DOHH2 (cell line): ENCODE measurements at regions not wholly inside any gene's neighbourhood (a gene's known extent, or its start where the extent isn't known, plus 50 kb on each side); places are given as distances from the start of the nearest gene placed in this dataset.

Source experiments
- H3F3A ChIP-seq: fragments of 200-600 bp; sonication (generic), shearing (Covaris generic); 2 replicates; pipeline ENCODE4 v1.6.0; 2016; ENCODE audit warnings: antibody characterized with exemption, mild to moderate bottlenecking; ENCODE audit not compliant: control insufficient read depth, insufficient read depth
- H3K27ac ChIP-seq: fragments of 200-600 bp; sonication (generic); 2 replicates; pipeline ENCODE4 v1.5.1; 2014; ENCODE audit warnings: low read depth, mild to moderate bottlenecking, low read length, moderate library complexity
- H3K27me3 ChIP-seq: fragments of 200-600 bp; sonication (generic); 2 replicates; pipeline ENCODE4 v1.6.1; 2014; ENCODE audit warnings: mild to moderate bottlenecking, low read length, mixed read lengths; ENCODE audit not compliant: control insufficient read depth
- H3K36me3 ChIP-seq: fragments of 200-600 bp; sonication (generic); 2 replicates; pipeline ENCODE4 v1.6.1; 2014; ENCODE audit warnings: mild to moderate bottlenecking, low read length, moderate library complexity, mixed read lengths; ENCODE audit not compliant: control insufficient read depth
- H3K4me1 ChIP-seq: fragments of 200-600 bp; sonication (generic); 2 replicates; pipeline ENCODE4 v1.6.1; 2014; ENCODE audit warnings: mild to moderate bottlenecking, low read length, mixed read lengths; ENCODE audit not compliant: control insufficient read depth
- H3K4me2 ChIP-seq: fragments of 200-600 bp; sonication (generic); 2 replicates; pipeline ENCODE4 v1.6.0; 2014; ENCODE audit warnings: mild to moderate bottlenecking, low read length, moderate library complexity
- H3K4me3 ChIP-seq: fragments of 200-600 bp; sonication (generic); 2 replicates; pipeline ENCODE4 v1.5.1; 2014; ENCODE audit warnings: mild to moderate bottlenecking, low read length, mixed read lengths
- H3K79me2 ChIP-seq: fragments of 200-600 bp; sonication (generic); 2 replicates; pipeline ENCODE4 v1.6.1; 2014; ENCODE audit warnings: mild to moderate bottlenecking, low read length, mixed read lengths; ENCODE audit not compliant: control insufficient read depth
- H3K9me2 ChIP-seq: fragments of 200-600 bp; sonication (generic); replicated peaks from 2 replicates; pipeline ENCODE4 v1.6.1; 2014; ENCODE audit warnings: mild to moderate bottlenecking, low read length, mixed read lengths; ENCODE audit not compliant: control insufficient read depth
- H3K9me3 ChIP-seq: fragments of 200-600 bp; sonication (generic); 2 replicates; pipeline ENCODE4 v1.6.1; 2014; ENCODE audit warnings: antibody characterized with exemption, low read length, mixed read lengths; ENCODE audit not compliant: control insufficient read depth, insufficient read depth
- H4K20me1 ChIP-seq: fragments of 200-600 bp; sonication (generic); 2 replicates; pipeline ENCODE4 v1.6.0; 2014; ENCODE audit warnings: low read depth, mild to moderate bottlenecking, antibody characterized with exemption, low read length, moderate library complexity; ENCODE audit not compliant: control insufficient read depth, insufficient read depth
- EZH2phosphoT487 ChIP-seq: fragments of 200-600 bp; sonication (generic); IDR thresholded peaks from 2 replicates; pipeline ENCODE4 v1.6.1; 2017; ENCODE audit warnings: borderline replicate concordance, mild to moderate bottlenecking, antibody characterized with exemption, low read length, moderate library complexity, mixed read lengths
- TF ChIP-seq, protein P1 (sequence below): fragments of 200-600 bp; sonication (generic); IDR thresholded peaks from one replicate; pipeline ENCODE4 v1.5.1; 2014; ENCODE audit warnings: antibody characterized with exemption, mild to moderate bottlenecking, low read depth, low read length; ENCODE audit not compliant: poor library complexity, severe bottlenecking

DNA sequence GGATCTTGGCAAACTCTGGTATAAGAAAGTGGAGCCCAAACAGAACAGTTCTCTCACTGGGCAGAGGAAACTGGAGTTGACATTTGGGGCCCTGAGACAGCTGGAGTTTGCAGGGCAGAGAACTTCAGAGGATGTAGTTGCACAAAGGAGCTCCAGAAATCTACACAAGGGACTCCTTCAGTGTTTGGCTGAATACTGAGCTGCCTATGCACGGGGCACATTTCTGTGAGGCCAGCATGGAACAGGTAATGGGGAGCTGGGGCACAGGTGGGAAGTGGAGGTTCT lies 169.3 kb downstream of the ANKRD60 start:
- H4K20me1 ChIP-seq: no peaks in the 10 kb centered on the region
- H3K4me3 ChIP-seq: no peak overlapping the region
- TF ChIP-seq EZH2phosphoT487: no peak
- TF ChIP-seq, protein P1, sequence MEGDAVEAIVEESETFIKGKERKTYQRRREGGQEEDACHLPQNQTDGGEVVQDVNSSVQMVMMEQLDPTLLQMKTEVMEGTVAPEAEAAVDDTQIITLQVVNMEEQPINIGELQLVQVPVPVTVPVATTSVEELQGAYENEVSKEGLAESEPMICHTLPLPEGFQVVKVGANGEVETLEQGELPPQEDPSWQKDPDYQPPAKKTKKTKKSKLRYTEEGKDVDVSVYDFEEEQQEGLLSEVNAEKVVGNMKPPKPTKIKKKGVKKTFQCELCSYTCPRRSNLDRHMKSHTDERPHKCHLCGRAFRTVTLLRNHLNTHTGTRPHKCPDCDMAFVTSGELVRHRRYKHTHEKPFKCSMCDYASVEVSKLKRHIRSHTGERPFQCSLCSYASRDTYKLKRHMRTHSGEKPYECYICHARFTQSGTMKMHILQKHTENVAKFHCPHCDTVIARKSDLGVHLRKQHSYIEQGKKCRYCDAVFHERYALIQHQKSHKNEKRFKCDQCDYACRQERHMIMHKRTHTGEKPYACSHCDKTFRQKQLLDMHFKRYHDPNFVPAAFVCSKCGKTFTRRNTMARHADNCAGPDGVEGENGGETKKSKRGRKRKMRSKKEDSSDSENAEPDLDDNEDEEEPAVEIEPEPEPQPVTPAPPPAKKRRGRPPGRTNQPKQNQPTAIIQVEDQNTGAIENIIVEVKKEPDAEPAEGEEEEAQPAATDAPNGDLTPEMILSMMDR: no peak
- no peaks in the 10 kb centered on the region for H3K9me2 ChIP-seq
- H3K9me3 ChIP-seq: no peaks in the 10 kb centered on the region; the same call in 1 of the 2 replicates
- H3K27me3 ChIP-seq: peaks cover 5% of the 10 kb centered on the region; the same call in 1 of the 2 replicates
- no peaks in the 10 kb centered on the region for H3F3A ChIP-seq
- H3K4me1 ChIP-seq: no peaks in the 10 kb centered on the region
- H3K36me3 ChIP-seq: no peaks in the 10 kb centered on the region
- H3K27ac ChIP-seq: no peak overlapping the region
- H3K4me2 ChIP-seq: no peak overlapping the region
- H3K79me2 ChIP-seq: no peaks in the 10 kb centered on the region

DNA sequence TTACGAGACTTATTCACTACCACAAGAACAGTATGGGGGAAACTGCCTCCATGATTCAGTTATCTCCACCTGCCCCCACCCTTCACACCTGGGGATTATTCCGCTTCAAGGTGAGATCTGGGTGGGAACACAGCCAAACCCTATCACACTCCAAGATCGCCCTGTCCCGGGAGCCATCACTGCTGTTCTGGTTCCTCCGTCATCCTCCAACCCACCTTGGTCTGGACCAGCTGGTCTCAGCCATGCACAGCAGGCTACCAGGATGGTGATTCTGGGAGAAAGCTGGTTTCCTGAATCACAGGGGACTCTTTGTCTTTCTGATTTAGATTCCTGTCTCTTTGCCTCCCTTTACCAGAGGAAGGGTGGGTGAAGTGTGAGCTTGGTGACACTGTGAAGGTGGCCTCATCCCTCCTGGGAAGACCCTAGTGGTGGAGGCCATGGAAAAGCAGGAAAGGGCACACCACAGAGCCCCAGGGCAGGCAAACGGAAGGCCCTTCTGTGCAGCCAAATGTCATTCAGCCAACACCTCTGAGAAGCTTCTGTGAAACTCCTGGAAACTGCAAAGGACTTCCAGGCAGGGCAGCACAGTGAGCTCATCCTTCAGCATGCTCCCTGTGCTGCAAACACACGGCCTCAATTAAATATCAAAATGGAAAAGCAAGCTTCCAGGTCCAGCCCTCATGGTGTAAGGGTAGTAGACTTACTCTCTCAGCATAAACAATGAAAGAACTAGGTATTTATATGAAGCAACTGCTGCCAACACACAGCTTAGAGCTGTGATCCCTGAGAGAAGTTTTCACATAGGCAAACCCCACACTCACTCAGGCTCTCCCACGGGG lies 169.8 kb downstream of the ANKRD60 start:
- TF ChIP-seq, protein P1: no peak
- no peak for TF ChIP-seq EZH2phosphoT487

DNA sequence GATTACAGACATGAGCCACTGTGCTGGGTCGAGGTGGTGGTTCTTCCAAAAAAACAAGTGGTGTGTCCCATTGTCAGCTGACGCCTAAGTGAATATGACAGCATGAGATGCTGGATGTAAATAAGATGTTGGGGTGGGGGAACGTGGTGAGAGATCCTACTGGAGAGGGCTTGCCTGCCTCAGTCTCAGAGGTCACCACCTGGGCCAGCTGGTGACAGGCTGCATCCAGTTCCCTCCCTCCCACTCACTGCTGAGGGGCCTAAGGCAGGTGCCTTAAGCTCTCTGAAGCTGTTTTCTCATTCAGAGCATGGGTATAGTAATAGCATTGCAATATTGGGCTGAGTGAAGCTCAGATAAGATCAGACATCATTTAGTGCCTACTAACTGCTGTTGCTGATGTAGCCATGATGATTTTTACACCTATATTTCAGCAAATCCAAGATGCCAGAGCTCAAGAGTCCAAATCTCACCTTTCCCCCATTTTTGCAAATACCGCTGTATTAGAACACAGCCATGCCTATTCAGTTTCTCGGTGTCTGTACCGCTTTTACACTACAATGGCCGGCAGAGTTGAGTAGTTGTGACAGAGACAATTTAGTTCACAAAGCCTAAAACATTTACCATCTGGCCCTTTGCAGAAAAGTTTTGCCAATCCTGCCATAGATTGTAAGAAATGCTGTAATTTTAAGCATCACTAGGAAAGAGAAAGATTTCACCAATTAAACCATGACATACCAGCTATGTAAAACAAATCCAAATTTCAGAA lies 171.3 kb downstream of the ANKRD60 start:
- TF ChIP-seq, protein P1: no peak
- no peak for TF ChIP-seq EZH2phosphoT487
- Histone ChIP-seq H4K20me1 (no peaks in the 10 kb centered on the region), H3K79me2 (no peaks in the 10 kb centered on the region)

More for the DNA sequence above, 169.8 kb downstream of the ANKRD60 start:
- Histone ChIP-seq H3K9me3 (no peaks in the 10 kb centered on the region; the same call in 1 of the 2 replicates), H3K4me3 (no peak overlapping the region), H3K36me3 (no peaks in the 10 kb centered on the region), H3K27me3 (peaks cover 5% of the 10 kb centered on the region; the same call in 1 of the 2 replicates), H3K4me2 (no peak overlapping the region), H3F3A (no peaks in the 10 kb centered on the region), H3K9me2 (no peaks in the 10 kb centered on the region), H3K79me2 (no peaks in the 10 kb centered on the region), H4K20me1 (no peaks in the 10 kb centered on the region), H3K27ac (no peak overlapping the region), H3K4me1 (no peaks in the 10 kb centered on the region)

More for the DNA sequence above, 171.3 kb downstream of the ANKRD60 start:
- Histone ChIP-seq H3K9me2 (no peaks in the 10 kb centered on the region), H3K27ac (no peak overlapping the region), H3K27me3 (peaks cover 5% of the 10 kb centered on the region; the same call in 1 of the 2 replicates), H3F3A (no peaks in the 10 kb centered on the region), H3K36me3 (no peaks in the 10 kb centered on the region), H3K4me3 (no peak overlapping the region), H3K9me3 (no peaks in the 10 kb centered on the region), H3K4me2 (no peak overlapping the region), H3K4me1 (no peaks in the 10 kb centered on the region)
